Left colon (tissue), 2 donors: ENCODE measurements at regions not wholly inside any gene's neighbourhood (a gene's known extent, or its start where the extent isn't known, plus 50 kb on each side); places are given as distances from the start of the nearest gene placed in this dataset.
"Not testable (repeated sequence)": the region's sequence is repeated elsewhere in the genome, so short reads cannot be mapped to it uniquely, and the experiment has no call there.

Experiments
- ATAC-seq: fragments of 200-7000 bp; cut with Tn5 transposase; one replicate; pipeline ENCODE4 v1.9.1; 2020; ENCODE audit warnings: mild to moderate bottlenecking, moderate library complexity
- DNase-seq, 2 donors: peaks; one replicate each; pipeline ENCODE4 v3.0.0-alpha.2; 2020
- intact Hi-C, 2 donors: fragments of 100-400 bp; cut with DNase I in 1 of 2; cut with micrococcal nuclease in 1 of 2; formaldehyde crosslinking; loops; one replicate each; pipeline versions ENCODE4 v1.11.2 to v1.14.0; 2022; cut with DNase I, micrococcal nuclease
- donor health status: DM: no; HTN: no; CAD: no.
- donor health status: DM: yes; HTN: yes; CAD: no.

DNA sequence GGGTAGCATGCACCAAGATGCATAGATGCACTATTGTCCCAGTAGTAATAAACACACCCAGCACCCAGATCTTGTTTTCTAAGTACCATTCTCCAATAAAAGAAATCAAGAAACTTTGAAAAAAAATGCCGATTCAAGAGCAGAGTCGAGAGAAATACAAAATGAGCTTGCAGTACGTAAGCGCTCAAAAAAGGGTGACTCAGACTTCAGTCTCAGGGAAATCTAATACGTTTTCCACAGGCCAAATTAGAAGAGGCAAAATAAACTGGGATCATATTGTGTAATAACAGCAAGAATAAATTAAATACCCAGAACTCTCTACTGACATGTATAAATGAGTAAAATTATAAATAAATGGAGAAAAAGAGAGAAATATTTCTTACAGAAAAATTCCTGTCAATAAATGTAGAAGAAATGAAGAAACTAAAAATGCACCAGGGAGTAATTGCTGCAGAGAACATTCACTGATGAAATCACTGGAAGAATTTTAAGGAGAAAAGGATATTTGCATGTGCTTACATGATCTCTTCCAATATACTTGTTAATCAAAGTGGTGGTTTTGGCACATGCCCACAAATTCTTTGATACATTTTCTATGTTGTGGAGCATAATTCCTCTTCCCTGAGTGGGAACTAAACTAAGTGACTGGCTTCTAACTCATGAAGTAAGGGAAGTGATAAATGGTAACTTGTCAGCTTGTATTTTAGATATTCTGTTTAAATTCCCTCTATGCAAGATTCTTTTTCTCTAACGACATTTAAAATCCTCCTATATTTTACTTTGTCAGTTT, 567.6 kb upstream of the ADAMTS16 start:
- DNase-seq, result no peak
- intact Hi-C loops, result no loop called here
- no peak for ATAC-seq

DNA sequence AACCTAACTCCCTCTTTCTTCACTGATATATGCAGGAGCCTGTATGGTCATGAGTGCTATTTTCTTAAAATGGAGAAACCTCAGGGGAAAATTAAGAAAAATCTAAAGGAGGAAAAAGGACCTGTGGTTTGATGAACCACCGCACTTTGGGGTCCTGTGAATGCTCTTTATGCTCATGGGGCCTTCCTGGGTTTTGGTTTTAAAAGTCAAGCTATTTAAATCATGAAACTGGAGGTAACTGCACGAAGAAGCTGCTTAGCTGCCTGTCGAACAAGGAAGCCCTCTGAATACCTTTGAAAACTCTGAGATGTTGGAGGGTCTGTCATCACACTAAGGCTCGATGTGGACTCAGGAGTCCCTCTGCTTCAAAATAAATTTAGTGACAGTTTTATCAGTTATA, 564.5 kb upstream of the ADAMTS16 start:
- ATAC-seq (no peak), DNase-seq (no peak)
- intact Hi-C loops, result no loop called here

DNA sequence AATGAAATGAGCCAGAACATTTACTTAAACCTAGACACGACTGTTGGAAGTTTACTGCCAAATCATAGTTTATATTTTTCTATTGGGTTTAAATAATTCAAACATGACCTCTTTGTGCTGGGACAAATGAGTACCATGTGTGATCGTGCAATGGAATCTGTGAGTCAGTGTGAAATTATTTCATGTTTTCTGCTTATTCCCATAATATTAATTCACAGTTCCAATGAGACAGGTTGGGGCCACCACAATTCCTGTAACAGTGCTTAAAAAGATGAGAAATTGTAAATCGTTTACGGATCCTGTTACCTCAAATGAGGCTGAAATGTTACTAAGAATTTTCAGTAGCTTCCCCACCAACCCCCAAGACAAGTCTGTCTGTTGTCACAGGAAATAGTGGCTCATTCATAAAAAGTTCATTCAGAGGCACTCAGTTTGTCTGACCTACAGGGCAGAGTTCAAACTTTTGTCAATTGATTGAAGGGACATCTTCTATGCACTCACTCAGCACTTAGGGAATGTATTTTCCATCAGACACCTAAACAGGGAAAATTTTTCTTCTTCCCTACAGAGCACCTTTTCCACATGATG, 563.9 kb upstream of the ADAMTS16 start:
- no peak for ATAC-seq
- DNase-seq, result no peak
- intact Hi-C loops, result no loop called here

DNA sequence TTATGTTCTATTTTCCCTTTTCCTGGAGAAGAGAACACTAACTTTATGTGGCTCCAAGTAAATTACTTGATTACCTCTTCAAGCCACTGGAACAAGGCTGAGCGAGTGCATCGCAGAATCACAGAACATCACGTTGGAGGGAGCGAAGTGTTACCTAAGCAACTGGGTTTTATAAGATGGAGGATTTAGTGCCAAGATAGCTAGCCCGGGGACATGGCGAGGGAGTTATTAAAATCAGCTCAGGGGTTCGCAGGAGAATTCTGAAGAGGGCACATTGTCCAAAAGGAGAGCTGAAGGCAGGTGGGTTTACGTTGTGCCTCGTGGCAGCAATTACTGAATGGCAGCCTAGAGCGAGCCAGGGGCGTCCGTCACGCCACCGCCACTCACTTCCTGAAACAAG, 563.2 kb upstream of the ADAMTS16 start:
- intact Hi-C loops, result no loop called here
- no peak for DNase-seq
- no peak for ATAC-seq

DNA sequence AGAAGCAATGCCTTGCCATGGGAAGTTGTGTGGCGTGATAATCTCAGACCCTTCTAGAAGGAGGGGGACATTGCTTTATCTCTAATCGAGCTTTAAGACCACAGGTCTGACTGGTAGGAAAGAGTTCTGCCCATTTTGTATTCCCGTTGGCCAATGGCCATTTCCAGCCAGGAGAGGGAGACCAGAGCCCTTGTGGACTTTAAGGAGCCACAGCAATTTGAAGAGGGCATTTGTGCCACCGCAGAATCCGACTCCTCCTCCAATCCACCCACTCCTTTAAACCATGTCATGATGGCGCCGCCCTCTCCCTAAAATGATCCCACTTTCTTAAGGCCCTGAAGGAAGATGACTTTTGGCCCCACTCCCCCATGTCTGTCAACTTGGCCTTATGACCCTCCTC, 560.5 kb upstream of the ADAMTS16 start:
- intact Hi-C loops, result no loop called here
- DNase-seq (no peak), ATAC-seq (no peak)

DNA sequence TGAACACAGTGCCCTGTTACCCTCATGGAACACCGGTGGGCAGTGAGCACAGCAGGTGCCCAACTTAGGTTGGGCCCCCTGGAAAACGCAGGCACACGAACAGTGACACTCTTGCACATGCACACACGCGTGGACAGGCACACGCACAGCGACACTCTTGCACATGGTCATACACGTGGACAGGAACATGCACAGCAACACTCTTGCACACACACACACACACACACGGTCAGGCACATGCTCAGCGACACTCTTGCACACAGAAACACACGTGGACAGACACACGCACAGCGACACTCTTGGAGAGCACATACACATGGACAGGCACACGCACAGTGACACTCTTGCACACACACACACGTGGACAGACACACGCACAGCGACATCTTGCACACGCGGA, 559.4 kb upstream of the ADAMTS16 start:
- DNase-seq, result no peak
- intact Hi-C loops, result no loop called here
- no peak for ATAC-seq

DNA sequence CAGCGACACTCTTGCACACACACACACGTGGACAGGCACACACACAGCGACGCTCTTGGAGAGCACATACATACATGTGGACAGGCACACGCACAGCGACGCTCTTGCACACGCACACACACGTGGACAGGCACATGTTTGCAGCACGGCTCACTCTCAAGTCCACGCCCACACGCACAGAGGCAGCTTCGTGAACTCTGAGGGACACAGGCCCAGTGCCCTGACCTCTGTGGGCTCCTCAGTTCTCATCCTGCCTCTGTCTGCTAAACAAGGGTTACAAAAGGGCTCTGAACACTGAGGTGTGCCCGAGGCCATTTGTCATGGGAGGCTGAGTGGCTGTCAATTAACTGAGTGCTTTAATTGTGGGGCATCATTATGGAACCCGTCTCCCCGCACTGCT, 558.8 kb upstream of the ADAMTS16 start:
- no peak for ATAC-seq
- DNase-seq, result no peak
- intact Hi-C loops, result no loop called here

DNA sequence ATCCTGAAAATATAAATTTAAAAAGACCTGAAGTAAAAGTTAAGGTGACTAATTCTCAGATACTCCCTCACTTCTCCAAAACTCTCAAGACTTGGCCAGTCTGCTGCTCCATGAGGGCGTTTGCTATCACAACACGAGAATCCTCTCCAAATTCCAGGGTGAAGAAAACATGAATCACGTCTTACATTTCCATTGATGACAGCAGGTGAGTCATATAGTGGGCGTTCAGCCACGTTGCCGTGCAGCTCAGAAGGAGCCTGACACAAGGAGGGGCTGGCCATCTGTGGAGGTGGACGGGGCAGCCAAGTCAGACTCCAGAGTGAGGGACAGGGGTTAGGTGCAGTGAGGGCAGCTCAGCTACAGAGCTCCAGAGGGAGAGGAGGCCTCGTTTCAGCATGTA, 555.1 kb upstream of the ADAMTS16 start:
- ATAC-seq, result no peak
- intact Hi-C loops, result no loop called here

DNA sequence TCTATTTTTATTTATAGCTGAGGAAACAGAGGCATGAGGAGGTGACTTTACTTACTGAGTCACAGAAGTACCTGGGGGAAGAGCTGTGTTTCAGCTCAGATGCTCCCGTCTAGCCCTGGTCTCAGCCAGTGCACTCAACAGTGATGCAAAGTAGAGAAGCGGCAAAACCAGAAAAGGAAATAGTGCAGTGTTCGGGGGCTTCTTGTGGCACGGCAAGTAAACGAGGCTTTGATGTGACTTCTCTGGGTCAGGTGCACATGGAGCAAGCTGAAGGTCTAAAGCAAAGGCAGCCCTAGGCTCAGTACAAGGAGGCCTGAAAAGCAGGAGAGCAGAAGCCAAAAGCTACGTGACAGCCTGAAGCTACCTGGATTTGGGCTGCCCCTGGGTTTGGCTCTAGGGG, 526.7 kb upstream of the ADAMTS16 start:
- intact Hi-C loops, result no loop called here
- DNase-seq, result no peak
- ATAC-seq, result no peak

More for the DNA sequence above, 555.1 kb upstream of the ADAMTS16 start:
- DNase-seq, result no peak

DNA sequence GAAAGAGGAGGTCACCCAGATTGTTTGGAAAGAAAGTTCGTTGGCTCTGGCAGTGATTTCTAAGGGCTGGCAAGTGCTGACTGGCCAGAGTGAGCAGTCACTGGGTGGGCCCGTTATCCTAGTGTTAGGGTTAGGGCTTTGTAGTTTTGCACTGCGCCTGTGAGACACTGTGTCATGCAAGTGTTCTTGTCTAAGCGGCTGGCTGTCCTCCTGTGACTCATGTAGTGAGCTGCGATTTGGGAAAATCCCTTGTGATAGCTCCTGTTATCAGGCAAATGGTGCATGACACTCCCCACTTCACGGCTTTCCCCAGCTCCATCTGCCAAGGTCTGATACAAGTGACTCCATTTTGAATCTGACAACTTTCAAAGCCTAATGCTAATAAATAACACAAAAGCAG, 526.0 kb upstream of the ADAMTS16 start:
- ATAC-seq, result no peak

DNA sequence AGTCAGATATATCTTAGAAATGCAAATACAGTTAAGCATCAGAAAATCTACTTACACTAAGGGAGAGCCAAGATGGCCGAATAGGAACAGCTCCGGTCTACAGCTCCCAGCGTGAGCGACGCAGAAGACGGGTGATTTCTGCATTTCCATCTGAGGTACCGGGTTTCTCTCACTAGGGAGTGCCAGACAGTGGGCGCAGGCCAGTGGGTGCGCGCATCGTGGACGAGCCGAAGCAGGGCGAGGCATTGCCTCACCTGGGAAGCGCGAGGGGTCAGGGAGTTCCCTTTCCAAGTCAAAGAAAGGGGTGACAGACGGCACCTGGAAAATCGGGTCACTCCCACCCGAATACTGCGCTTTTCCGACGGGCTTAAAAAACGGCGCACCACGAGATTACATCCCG, 524.8 kb upstream of the ADAMTS16 start:
- intact Hi-C loops, ATAC-seq, DNase-seq: not testable (repeated sequence)

More for the DNA sequence above, 526.0 kb upstream of the ADAMTS16 start:
- DNase-seq, result no peak
- intact Hi-C loops, result no loop called here

DNA sequence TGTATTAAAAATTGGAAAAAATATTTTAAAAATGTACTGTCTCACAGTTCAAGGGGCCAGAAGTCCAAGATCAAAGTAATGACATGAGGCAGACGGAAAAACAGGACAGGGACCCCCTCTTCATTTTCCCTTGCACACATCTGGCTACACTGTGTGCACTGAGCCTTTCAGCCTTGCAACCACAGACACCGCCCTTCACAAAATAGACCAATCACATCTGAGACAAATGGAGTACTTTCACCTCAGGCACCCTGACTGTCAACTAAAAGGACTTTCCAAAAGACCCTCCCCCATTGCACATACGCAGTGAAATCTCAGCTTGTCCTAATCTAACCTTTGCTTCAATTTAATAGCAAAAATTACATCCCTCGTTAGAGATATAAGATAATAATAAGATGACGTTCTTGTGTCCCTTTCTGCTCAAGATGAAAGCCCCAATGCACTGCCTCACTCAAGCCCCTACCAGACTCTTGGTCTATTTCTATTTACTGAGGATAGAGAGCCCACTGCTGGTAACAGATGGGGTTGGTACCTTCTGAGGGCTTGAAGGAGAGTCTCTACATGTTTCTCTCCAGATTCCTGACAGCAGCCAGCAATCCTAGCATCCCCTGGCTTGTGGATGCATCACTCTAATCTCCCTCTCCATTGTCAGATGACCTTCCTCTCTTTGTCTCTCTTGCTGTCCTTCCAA, 514.8 kb upstream of the ADAMTS16 start:
- DNase-seq, result no peak
- no peak for ATAC-seq
- intact Hi-C loops, result no loop called here

DNA sequence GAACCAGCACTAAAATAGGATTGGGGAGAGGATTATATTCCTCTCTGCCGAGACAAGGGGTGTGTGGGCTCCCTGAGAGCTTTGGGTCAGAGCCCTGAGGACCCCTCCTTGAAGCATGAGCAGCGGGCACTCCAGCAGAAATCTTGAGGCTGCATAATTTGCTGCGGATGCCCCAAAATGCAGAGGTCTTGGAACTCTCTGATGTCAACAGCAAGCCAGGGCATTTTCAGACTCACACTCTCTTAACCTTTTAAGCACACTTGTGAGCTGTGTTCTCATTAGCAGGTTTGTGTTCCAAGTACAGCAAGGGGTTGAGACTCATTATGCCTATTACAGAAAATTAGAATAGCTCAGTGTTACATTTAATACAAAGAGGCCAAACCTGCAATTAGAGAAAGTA, 513.0 kb upstream of the ADAMTS16 start:
- ATAC-seq, result no peak
- intact Hi-C loops, result no loop called here
- no peak for DNase-seq

DNA sequence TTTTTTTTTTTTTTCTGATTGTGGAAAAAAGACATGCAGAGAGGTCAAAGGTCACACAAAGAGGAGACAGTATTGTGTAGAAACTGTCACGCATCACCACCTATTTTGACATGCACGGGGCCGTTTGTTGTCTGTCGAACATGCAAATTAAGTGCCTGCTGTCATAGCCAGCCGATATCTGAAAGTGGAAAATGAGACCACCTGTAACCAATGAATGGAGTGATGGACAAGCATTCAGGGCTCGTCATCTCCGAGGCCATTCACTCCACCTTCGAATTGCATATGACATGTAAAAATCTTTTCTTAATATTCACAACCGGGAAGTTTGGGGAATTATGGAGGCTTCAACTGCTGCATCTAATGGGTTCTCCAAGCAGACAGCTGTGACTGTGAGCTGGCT, 512.2 kb upstream of the ADAMTS16 start:
- DNase-seq (no peak), ATAC-seq (no peak)
- intact Hi-C loops, result no loop called here

DNA sequence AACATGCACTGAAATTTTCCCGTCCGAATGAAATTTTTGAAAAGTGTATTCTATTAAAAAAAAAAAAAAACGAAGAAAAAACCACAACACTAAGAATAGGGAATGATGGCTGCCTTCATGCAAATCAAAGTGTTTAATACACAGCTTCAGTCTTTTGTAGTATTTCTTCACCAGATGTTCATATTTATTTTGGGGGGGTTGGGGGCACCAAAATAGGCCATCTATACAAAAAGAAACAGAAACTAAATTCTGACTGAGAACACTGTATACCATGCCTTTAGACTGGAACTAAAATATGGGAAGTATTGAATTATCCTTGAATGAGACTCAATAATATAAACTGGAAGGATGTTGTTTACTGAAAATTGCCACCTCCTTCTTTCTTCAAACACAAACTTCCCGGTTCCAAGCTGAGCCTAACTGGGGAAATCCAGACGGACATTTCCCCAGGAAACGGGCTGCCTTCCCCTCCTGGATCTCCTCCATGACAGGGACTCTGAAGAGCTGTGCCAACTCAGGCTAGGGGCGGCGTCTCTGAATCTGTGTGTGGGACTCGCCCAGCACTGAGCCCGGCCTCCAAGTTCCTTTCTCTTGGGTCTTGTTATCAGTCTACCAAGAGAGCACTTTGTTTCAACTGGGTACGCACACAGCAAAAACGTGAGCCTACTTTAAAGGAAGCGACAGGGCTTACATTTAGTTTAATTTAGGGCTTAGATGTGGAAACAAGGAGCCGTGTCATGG, 511.3 kb upstream of the ADAMTS16 start:
- intact Hi-C loops, result no loop called here
- DNase-seq (no peak), ATAC-seq (no peak)

DNA sequence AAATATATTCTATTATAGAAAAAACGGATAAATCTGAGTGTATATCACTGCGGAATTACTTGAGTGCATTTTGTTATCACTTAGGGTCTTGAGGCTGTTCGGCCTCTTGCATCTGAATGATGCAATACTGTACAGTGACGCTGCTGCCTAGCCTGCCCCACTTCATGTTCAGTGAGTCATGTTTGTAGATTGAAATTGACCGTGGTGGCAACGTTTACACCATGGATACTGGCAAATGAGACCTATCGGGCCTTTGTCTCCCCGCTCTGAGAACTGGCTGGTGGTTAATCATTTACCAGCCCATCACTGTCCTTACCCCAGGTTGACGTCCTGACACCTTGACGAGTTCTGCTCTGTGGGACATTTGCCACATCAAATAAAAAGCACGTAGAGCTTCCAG, 510.1 kb upstream of the ADAMTS16 start:
- no peak for ATAC-seq
- no peak for DNase-seq
- intact Hi-C loops, result no loop called here

DNA sequence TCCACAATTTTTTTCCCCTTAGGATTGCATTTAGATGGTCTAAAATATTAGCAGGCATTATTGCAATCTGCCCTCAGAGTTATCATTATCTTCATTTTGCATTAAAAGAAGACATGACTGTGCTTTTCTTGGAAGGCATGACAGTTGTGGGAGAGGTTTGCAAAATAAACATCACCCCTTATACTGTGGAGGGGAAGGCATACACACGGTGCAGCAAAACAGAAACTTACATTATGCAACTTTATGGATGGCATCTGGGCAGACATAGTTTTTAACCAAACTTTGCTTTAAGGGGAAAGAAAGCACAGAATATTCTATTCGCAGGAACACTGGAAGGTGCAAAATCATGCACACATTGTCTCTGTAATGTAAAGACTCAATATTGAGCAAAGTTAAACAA, 505.8 kb upstream of the ADAMTS16 start:
- DNase-seq (no peak), ATAC-seq (no peak)
- intact Hi-C loops, result no loop called here

DNA sequence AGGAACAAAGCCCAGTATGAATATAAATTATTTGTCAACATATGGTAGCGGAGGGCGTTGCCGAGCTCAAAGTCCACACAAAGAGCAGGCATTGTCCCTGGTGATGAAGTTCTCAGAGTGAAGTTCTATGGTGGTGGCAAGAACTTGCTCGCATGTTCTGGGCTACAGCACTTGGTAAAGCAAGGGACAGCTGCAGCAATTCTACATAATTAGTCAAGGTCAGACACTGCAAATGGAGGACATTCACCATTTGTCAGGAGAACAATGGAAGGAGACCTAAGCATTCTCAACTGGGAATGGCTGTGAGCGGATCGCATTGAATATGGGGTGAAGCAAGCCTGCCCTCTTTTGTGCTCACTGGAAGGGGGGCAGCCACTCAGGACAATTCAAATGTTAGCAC, 503.8 kb upstream of the ADAMTS16 start:
- intact Hi-C loops, result no loop called here
- DNase-seq (no peak), ATAC-seq (no peak)

DNA sequence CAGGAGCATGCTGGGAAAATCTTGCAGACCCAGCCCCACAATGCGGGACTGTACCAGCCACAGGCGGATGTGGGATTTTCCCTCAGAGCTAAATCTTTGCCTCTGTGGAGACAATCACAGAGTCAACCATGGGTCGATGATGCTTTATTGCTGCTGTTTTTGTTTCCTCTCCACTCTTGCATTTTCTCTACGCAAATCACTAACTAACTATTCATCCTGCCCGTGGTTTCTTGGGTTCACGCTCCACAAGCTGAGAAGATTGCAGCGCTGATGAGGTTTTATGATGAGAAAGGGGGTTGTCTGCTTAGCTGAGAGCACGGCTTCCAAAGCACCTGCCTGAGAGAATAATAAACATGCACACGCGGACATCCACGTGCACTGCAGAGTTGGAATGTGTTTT, 500.2 kb upstream of the ADAMTS16 start:
- ATAC-seq (no peak), DNase-seq (no peak)
- intact Hi-C loops, result no loop called here

DNA sequence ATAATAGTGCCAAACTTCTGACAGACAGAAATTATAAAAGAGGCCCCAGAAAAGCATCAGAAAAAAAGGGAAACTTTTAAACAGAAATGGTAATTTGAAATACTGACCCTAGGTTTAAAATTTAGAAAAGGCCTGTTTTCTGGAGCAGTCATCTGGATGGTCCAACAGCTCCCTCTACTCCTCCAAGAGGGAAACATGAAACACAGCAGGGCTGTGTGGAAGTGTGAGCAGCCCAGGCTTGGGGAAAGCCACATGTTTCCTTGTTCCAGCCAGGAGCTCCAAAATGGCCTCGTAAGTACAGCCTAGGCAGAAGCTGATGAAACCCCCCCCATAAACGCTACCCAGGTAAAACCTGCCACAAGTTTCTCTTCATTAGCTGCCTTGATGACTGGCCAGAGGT, 499.3 kb upstream of the ADAMTS16 start:
- ATAC-seq (no peak), DNase-seq (no peak)
- intact Hi-C loops, result no loop called here
